Right atrium auricular region (tissue), 2 donors: ENCODE measurements at regions not wholly inside any gene's neighbourhood (a gene's known extent, or its start where the extent isn't known, plus 50 kb on each side); places are given as distances from the start of the nearest gene placed in this dataset.

Experiments used
- DNase-seq: peaks from one replicate; pipeline ENCODE4 v3.0.0-alpha.2; 2019; ENCODE audit warnings: low spot score
- H3K27ac ChIP-seq, 2 donors: fragments of 200-600 bp; sonication (generic); 1 replicate in 1 of 2; 2 replicates in 1 of 2; pipeline ENCODE4 v1.5.1; 2016 to 2019
- H3K27me3 ChIP-seq, 2 donors: fragments of 200-600 bp; sonication (generic); one replicate each; pipeline versions ENCODE4 v1.5.1 to v1.6.0; 2017 to 2019
- H3K36me3 ChIP-seq: fragments of 200-600 bp; sonication (generic); one replicate; pipeline ENCODE4 v1.5.1; 2016
- H3K4me1 ChIP-seq, 2 donors: fragments of 200-600 bp; sonication (generic); one replicate each; pipeline versions ENCODE4 v1.5.1 to v1.6.0; 2017 to 2019
- H3K4me3 ChIP-seq, 2 donors: fragments of 200-600 bp; sonication (generic); 1 replicate in 1 of 2; 2 replicates in 1 of 2; pipeline ENCODE4 v1.5.1; 2017 to 2019; ENCODE audit warnings: mild to moderate bottlenecking in 1 of 2, moderate library complexity in 1 of 2
- H3K9me3 ChIP-seq, 2 donors: fragments of 200-600 bp; sonication (generic); one replicate each; pipeline ENCODE4 v1.5.1; 2019
- TF ChIP-seq, protein P1 (sequence below), 2 donors: fragments of 200-600 bp; sonication (generic); IDR thresholded peaks; one replicate each; pipeline ENCODE4 v1.5.1; 2019; ENCODE audit warnings: antibody characterized with exemption in 2 of 2

- TF ChIP-seq, protein P1, sequence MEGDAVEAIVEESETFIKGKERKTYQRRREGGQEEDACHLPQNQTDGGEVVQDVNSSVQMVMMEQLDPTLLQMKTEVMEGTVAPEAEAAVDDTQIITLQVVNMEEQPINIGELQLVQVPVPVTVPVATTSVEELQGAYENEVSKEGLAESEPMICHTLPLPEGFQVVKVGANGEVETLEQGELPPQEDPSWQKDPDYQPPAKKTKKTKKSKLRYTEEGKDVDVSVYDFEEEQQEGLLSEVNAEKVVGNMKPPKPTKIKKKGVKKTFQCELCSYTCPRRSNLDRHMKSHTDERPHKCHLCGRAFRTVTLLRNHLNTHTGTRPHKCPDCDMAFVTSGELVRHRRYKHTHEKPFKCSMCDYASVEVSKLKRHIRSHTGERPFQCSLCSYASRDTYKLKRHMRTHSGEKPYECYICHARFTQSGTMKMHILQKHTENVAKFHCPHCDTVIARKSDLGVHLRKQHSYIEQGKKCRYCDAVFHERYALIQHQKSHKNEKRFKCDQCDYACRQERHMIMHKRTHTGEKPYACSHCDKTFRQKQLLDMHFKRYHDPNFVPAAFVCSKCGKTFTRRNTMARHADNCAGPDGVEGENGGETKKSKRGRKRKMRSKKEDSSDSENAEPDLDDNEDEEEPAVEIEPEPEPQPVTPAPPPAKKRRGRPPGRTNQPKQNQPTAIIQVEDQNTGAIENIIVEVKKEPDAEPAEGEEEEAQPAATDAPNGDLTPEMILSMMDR (IDR thresholded peaks at IDR 0.05), result no peak
- no peaks in the 10 kb centered on the region for H3K27me3 ChIP-seq
- no peaks in the 10 kb centered on the region for H3K36me3 ChIP-seq
- H3K9me3 ChIP-seq, result peaks cover 0 to 26% of the 10 kb centered on the region in 2 donors
- no peak overlapping the region for H3K4me3 ChIP-seq
- H3K4me1 ChIP-seq, result no peaks in the 10 kb centered on the region
- DNase-seq, result no peak
- no peak overlapping the region for H3K27ac ChIP-seq
Measured at GRCh38 chr2:82803307-82803706, 1655.8 kb downstream of the SUCLG1 start.

DNA sequence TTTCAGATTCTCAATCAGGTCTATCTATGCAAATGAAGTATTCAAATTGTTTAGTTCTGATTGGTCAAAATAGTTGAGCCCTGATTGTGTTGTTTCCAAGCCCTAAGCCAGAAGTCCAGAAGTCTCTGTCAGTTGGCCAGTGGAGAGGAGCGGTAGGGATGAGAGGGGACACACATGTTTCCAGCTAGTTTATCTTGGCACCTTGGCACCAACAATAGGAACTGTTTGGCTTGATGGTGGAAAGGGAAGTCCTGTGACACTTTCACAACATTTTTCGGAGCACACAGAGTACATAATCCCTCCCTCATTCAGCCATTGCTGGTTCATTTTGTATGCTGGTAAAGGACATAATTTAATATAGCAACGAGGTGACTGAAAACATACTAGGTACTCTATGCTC, 1661.6 kb downstream of the SUCLG1 start:
- Histone ChIP-seq H3K27ac (no peak overlapping the region), H3K36me3 (no peaks in the 10 kb centered on the region)

GRCh38 chr2:82796132-82796531, 1662.9 kb downstream of the SUCLG1 start:
- no peaks in the 10 kb centered on the region for H3K36me3 ChIP-seq
- no peaks in the 10 kb centered on the region for H3K9me3 ChIP-seq
- H3K27me3 ChIP-seq, result no peaks in the 10 kb centered on the region
- no peak for DNase-seq
- H3K4me3 ChIP-seq, result no peak overlapping the region
- TF ChIP-seq, protein P1 (IDR thresholded peaks at IDR 0.05), result no peak
- H3K4me1 ChIP-seq, result no peaks in the 10 kb centered on the region
- no peak overlapping the region for H3K27ac ChIP-seq

More for the DNA sequence above, 1661.6 kb downstream of the SUCLG1 start:
- H3K4me3 ChIP-seq, result no peak overlapping the region
- no peak for DNase-seq
- TF ChIP-seq, protein P1 (IDR thresholded peaks at IDR 0.05), result no peak
- H3K9me3 ChIP-seq, result no peaks in the 10 kb centered on the region
- H3K27me3 ChIP-seq, result no peaks in the 10 kb centered on the region
- no peaks in the 10 kb centered on the region for H3K4me1 ChIP-seq

DNA sequence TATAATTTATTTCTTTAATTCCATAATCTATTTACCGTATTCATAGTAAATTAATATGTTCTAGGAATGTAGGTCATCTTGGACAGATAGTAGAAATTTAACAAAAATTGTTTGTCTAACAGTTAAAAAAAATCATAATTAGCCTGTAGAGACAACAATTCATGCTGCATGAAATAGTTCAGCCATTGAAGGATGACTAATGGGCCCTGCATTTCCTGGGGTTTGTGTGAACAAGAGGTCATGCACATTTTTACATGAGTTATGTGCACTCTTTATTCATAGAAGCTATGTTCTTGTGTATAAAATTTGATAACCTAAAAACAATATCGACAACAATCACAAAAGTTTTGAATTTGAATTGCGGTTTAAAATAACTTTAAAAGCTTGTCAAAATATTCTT, 1663.6 kb downstream of the SUCLG1 start:
- H3K4me1 ChIP-seq, result no peaks in the 10 kb centered on the region
- H3K27ac ChIP-seq, result no peak overlapping the region
- H3K9me3 ChIP-seq, result no peaks in the 10 kb centered on the region
- TF ChIP-seq, protein P1 (IDR thresholded peaks at IDR 0.05), result no peak
- H3K4me3 ChIP-seq, result no peak overlapping the region
- H3K27me3 ChIP-seq, result no peaks in the 10 kb centered on the region
- no peaks in the 10 kb centered on the region for H3K36me3 ChIP-seq
- DNase-seq, result no peak

DNA sequence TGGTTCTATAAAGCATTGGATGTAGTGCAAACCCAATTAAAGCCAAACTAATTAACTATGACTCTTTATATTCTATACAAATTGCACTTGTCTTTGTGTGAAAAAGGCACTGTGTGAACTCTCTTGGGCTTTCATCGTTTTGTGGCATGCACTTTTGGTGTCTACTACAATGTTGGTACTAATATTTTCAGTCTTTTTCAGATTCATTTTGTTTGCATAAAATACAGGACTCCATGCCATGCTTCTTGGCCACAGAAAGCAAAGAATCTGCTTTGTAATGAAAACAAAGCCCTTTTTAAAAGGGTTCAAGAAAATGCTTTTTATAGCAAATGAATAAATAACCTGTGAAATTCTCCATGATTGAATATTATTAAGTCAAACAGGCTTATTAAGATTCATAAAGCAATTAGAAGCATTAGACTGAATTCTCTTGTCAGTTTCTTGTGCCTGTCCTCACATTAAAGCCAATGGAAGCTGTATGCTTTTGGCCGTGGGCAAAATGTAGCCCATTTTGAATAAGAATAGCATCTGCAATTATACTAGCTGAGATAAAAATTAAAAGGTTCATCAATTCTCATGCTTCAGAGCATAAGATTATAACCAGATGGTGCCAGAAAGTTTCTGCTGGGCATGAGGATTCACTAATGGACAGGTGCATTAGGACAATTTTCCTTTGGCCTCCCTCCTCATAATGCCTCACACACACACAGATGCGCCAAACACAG, 1665.2 kb downstream of the SUCLG1 start:
- H3K27me3 ChIP-seq, result no peaks in the 10 kb centered on the region
- H3K27ac ChIP-seq, result no peak overlapping the region
- H3K4me1 ChIP-seq, result no peaks in the 10 kb centered on the region
- TF ChIP-seq, protein P1 (IDR thresholded peaks at IDR 0.05), result no peak
- no peaks in the 10 kb centered on the region for H3K36me3 ChIP-seq
- no peaks in the 10 kb centered on the region for H3K9me3 ChIP-seq
- no peak overlapping the region for H3K4me3 ChIP-seq
- no peak for DNase-seq

- no peak for DNase-seq
- no peaks in the 10 kb centered on the region for H3K4me1 ChIP-seq
- no peaks in the 10 kb centered on the region for H3K36me3 ChIP-seq
- TF ChIP-seq, protein P1 (IDR thresholded peaks at IDR 0.05), result no peak
- H3K27me3 ChIP-seq, result no peaks in the 10 kb centered on the region
- no peaks in the 10 kb centered on the region for H3K9me3 ChIP-seq
- no peak overlapping the region for H3K4me3 ChIP-seq
- H3K27ac ChIP-seq, result no peak overlapping the region
Measured at GRCh38 chr2:82792316-82792715, 1666.8 kb downstream of the SUCLG1 start.
